WTC11 (cell line): ENCODE measurements at regions not wholly inside any gene's neighbourhood (a gene's known extent, or its start where the extent isn't known, plus 50 kb on each side); places are given as distances from the start of the nearest gene placed in this dataset.

Source experiments
- ATAC-seq: fragments of 200-7000 bp; cut with Tn5 transposase; 2 replicates; pipeline ENCODE4 v1.10.0; 2021; ENCODE audit warnings: mild to moderate bottlenecking, moderate library complexity
- CTCF ChIA-PET: fragments of 300-600 bp; sonication (Branson Sonifier 250); formaldehyde crosslinking; loops from one replicate; lab custom pipeline; 2021; ENCODE audit warnings: antibody characterized with exemption; lab: Charles Lee
- POLR2A ChIA-PET: fragments of 350-600 bp; sonication (Branson Sonifier 250); formaldehyde crosslinking; loops from one replicate; lab custom pipeline; 2021; ENCODE audit warnings: antibody characterized with exemption; lab: Charles Lee
- DNase-seq: peaks from one replicate; pipeline ENCODE4 v3.0.0; 2021; ENCODE audit warnings: low spot score
- H3K27ac Mint-ChIP-seq: 2 replicates; pipeline ENCODE4 v1.8.0; 2021; ENCODE audit warnings: mixed read lengths
- H3K27me3 Mint-ChIP-seq: 2 replicates; pipeline ENCODE4 v1.8.0; 2021; ENCODE audit warnings: low read depth, mild to moderate bottlenecking, moderate library complexity, mixed read lengths
- H3K36me3 Mint-ChIP-seq: 2 replicates; pipeline ENCODE4 v1.8.0; 2021; ENCODE audit warnings: mixed read lengths
- H3K4me1 Mint-ChIP-seq: 2 replicates; pipeline ENCODE4 v1.8.0; 2022; ENCODE audit warnings: mixed read lengths
- H3K4me3 Mint-ChIP-seq: 2 replicates; pipeline ENCODE4 v1.8.0; 2021; ENCODE audit warnings: mild to moderate bottlenecking, moderate library complexity, mixed read lengths
- H3K9me3 Mint-ChIP-seq: 2 replicates; pipeline ENCODE4 v1.8.0; 2021; ENCODE audit warnings: mixed read lengths
- CREB1 ChIP-seq: sonication (generic); formaldehyde crosslinking; IDR thresholded peaks from 2 replicates; pipeline ENCODE4 v1.8.0; 2023; ENCODE audit warnings: mild to moderate bottlenecking, missing genetic modification reagents
- ESRRA ChIP-seq: sonication (generic); formaldehyde crosslinking; IDR thresholded peaks from 2 replicates; pipeline ENCODE4 v1.8.1; 2022; ENCODE audit warnings: mild to moderate bottlenecking, missing genetic modification reagents, borderline replicate concordance
- HMGA2 ChIP-seq: fragments of 250-450 bp; sonication (Bioruptor Pico); IDR thresholded peaks from 2 replicates; pipeline ENCODE4 v1.4.0; 2021; ENCODE audit warnings: mild to moderate bottlenecking, moderate library complexity
- NFE2L1 ChIP-seq: sonication (generic); formaldehyde crosslinking; IDR thresholded peaks from 2 replicates; pipeline ENCODE4 v1.8.1; 2023; ENCODE audit warnings: missing genetic modification reagents
- OVOL2 ChIP-seq: fragments of 250-450 bp; sonication (Bioruptor Pico); IDR thresholded peaks from 2 replicates; pipeline ENCODE4 v1.9.0; 2021; ENCODE audit warnings: mild to moderate bottlenecking, borderline replicate concordance
- RORB ChIP-seq: fragments of 250-450 bp; sonication (Bioruptor Pico); IDR thresholded peaks from 2 replicates; pipeline ENCODE4 v1.9.0; 2021; ENCODE audit warnings: mild to moderate bottlenecking
- SMAD4 ChIP-seq: sonication (generic); formaldehyde crosslinking; IDR thresholded peaks from 2 replicates; pipeline ENCODE4 v1.8.0; 2022; ENCODE audit warnings: mild to moderate bottlenecking, missing genetic modification reagents
- TF ChIP-seq, protein P1 (sequence below): fragments of 250-450 bp; sonication (Bioruptor Pico); conservative IDR thresholded peaks from 2 replicates; pipeline ENCODE4 v1.9.0; 2021; ENCODE audit warnings: mild to moderate bottlenecking
- TF ChIP-seq, protein P2 (sequence below): sonication (generic); formaldehyde crosslinking; IDR thresholded peaks from 2 replicates; pipeline ENCODE4 v1.8.1; 2022; ENCODE audit warnings: mild to moderate bottlenecking, missing genetic modification reagents, moderate library complexity, borderline replicate concordance
- TF ChIP-seq, protein P3 (sequence below): sonication (generic); formaldehyde crosslinking; conservative IDR thresholded peaks from 2 replicates; pipeline ENCODE4 v1.8.1; 2023; ENCODE audit warnings: mild to moderate bottlenecking, low read depth, missing genetic modification reagents, moderate library complexity
- TF ChIP-seq, protein P4 (sequence below): sonication (generic); formaldehyde crosslinking; conservative IDR thresholded peaks from 2 replicates; pipeline ENCODE4 v1.8.1; 2022; ENCODE audit warnings: mild to moderate bottlenecking, missing genetic modification reagents
- TF ChIP-seq, protein P5 (sequence below): fragments of 250-450 bp; sonication (Bioruptor Pico); IDR thresholded peaks from 2 replicates; pipeline ENCODE4 v1.9.0; 2021; ENCODE audit warnings: mild to moderate bottlenecking, borderline replicate concordance
- TF ChIP-seq, protein P6 (sequence below): sonication (generic); formaldehyde crosslinking; IDR thresholded peaks from 2 replicates; pipeline ENCODE4 v1.8.1; 2023; ENCODE audit warnings: mild to moderate bottlenecking, missing genetic modification reagents, borderline replicate concordance
- TF ChIP-seq, protein P7 (sequence below): sonication (generic); formaldehyde crosslinking; IDR thresholded peaks from 2 replicates; pipeline ENCODE4 v1.8.1; 2023; ENCODE audit warnings: mild to moderate bottlenecking, moderate library complexity, missing genetic modification reagents

DNA sequence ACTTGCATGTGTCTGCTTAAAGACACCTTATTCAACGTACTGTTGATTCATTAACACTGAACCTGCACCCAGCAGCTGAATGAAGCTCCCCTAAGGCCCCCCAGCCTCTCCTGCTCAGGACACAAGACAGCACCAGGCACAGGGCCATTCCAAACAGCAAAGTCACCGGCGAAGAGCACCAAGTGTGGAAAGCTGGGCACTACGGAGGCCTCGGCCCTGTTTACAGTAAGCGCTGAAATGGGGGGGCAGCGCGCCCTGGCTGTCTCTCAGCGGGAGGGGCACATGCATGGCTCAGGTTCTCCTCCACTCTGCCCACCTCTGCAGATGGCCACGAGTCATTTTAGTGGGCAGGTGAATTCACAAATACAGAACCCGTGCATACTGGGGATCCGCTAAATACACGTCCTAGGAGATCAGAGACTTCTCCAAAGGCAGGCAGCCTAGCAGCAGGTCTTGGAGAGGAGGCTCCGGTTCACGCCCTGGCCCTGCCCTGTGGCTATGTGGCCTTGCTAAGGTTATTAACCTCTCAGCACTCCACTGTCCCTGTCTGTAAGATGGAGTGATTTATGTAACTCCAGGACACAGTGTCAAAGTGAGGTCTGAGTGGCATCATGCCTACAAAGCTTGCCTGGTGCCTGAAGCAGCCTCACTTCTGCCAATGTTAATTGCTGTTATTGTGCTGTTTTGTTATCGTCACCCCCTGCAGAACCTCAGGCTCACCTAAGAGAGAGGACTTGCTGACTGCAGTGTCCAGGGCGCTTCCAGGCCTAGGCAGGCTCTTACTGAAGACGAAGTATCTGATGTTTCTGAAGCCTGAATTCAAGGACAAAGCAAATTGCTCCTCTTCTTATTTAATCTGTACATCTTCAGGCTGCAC lies 207.4 kb upstream of the SOX1 start (continued):
- no peak for TF ChIP-seq RORB (CRISPR knock-in tag)

DNA sequence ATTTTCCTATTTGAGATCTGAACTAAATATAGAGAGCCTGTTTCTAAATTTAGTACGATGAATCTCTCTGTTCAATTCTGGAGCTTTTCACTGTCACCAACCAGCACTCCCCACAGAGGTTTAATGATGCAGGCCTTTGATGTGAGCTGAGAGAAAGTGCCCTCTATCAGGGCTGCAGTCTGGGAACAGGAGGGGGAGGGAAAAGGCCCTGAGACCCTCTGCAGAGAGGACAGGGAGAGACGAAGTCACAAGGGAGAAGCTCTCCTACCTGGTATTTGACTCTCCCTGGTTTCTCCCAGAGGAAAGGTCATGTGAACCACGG lies 206.8 kb upstream of the SOX1 start:
- Mint-ChIP-seq H3K36me3 (peaks cover 7% of the 10 kb centered on the region; the same call in 1 of the 2 replicates), H3K4me3 (no peak overlapping the region), H3K27me3 (peaks cover 7% of the 10 kb centered on the region), H3K9me3 (peaks cover 11% of the 10 kb centered on the region), H3K4me1 (peaks cover 33% of the 10 kb centered on the region), H3K27ac (no peak overlapping the region)
- ChIA-PET CTCF (interaction anchor here (1.0 kb wide), 1 partner anchor 14 kb away, joined by 3 read pairs; no protein-coding TSS in a partner anchor), POLR2A (no interaction called here)
- ATAC-seq (no peak), DNase-seq (no peak)
- TF ChIP-seq, protein P1, sequence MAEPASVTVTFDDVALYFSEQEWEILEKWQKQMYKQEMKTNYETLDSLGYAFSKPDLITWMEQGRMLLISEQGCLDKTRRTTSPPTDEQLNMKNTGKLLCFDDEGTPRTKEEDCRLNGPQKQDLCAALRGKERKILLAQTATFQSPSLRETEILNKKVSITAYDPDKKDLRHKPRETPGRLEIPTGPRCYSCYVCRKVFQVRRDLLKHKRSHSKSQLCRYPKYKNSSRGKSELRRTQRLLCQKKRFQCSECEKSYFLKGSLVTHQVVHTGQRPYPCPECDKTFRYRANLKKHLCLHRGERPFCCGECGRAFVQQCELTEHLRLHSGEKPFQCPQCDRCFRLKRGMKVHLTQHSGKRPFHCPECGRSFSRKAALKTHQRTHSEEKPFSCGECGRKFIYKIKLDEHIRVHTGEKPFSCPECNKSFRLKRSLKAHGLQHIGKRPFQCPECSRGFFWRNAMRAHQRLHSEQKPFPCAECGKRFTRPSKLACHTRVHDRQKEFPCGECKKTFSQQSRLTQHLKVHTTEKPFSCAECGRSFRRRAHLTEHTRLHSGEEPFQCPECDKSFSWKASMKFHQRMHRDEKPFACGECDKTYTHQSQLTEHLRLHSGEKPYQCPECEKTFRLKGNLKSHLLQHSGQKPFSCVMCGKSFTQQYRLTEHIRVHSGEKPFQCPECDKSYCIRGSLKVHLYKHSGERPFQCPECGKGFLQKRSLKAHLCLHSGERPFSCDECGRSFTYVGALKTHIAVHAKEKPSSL (CRISPR knock-in tag): no peak
- TF ChIP-seq, protein P2, sequence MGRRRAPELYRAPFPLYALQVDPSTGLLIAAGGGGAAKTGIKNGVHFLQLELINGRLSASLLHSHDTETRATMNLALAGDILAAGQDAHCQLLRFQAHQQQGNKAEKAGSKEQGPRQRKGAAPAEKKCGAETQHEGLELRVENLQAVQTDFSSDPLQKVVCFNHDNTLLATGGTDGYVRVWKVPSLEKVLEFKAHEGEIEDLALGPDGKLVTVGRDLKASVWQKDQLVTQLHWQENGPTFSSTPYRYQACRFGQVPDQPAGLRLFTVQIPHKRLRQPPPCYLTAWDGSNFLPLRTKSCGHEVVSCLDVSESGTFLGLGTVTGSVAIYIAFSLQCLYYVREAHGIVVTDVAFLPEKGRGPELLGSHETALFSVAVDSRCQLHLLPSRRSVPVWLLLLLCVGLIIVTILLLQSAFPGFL (CRISPR knock-in tag): no peak
- TF ChIP-seq OVOL2 (CRISPR knock-in tag): no peak
- TF ChIP-seq ESRRA (CRISPR knock-in tag): no peak
- TF ChIP-seq SMAD4 (CRISPR knock-in tag): no peak

DNA sequence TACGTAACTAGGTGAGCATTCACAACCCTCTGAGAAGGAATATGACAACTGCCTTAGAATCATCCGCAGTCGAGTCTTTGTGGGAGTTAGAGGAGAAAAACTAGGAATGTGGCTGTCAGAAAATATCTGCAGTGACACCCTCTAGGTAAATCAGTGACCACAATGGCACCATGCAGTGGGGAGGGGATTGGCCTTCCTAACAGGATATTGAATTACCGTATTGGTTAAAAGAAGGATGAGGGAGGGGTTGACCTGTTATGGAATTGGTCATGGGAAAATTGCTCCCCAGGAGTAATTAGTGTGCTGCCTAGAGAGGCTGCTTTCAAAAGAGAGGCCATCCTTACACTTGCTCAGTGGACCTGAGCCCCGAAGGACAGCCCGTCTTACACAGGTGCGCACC lies 205.6 kb upstream of the SOX1 start:
- peaks cover 37% of the 10 kb centered on the region for H3K4me1 Mint-ChIP-seq
- TF ChIP-seq, protein P3, sequence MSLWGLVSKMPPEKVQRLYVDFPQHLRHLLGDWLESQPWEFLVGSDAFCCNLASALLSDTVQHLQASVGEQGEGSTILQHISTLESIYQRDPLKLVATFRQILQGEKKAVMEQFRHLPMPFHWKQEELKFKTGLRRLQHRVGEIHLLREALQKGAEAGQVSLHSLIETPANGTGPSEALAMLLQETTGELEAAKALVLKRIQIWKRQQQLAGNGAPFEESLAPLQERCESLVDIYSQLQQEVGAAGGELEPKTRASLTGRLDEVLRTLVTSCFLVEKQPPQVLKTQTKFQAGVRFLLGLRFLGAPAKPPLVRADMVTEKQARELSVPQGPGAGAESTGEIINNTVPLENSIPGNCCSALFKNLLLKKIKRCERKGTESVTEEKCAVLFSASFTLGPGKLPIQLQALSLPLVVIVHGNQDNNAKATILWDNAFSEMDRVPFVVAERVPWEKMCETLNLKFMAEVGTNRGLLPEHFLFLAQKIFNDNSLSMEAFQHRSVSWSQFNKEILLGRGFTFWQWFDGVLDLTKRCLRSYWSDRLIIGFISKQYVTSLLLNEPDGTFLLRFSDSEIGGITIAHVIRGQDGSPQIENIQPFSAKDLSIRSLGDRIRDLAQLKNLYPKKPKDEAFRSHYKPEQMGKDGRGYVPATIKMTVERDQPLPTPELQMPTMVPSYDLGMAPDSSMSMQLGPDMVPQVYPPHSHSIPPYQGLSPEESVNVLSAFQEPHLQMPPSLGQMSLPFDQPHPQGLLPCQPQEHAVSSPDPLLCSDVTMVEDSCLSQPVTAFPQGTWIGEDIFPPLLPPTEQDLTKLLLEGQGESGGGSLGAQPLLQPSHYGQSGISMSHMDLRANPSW: no peak
- TF ChIP-seq, protein P4, sequence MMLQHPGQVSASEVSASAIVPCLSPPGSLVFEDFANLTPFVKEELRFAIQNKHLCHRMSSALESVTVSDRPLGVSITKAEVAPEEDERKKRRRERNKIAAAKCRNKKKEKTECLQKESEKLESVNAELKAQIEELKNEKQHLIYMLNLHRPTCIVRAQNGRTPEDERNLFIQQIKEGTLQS (CRISPR knock-in tag): no peak
- TF ChIP-seq, protein P5, sequence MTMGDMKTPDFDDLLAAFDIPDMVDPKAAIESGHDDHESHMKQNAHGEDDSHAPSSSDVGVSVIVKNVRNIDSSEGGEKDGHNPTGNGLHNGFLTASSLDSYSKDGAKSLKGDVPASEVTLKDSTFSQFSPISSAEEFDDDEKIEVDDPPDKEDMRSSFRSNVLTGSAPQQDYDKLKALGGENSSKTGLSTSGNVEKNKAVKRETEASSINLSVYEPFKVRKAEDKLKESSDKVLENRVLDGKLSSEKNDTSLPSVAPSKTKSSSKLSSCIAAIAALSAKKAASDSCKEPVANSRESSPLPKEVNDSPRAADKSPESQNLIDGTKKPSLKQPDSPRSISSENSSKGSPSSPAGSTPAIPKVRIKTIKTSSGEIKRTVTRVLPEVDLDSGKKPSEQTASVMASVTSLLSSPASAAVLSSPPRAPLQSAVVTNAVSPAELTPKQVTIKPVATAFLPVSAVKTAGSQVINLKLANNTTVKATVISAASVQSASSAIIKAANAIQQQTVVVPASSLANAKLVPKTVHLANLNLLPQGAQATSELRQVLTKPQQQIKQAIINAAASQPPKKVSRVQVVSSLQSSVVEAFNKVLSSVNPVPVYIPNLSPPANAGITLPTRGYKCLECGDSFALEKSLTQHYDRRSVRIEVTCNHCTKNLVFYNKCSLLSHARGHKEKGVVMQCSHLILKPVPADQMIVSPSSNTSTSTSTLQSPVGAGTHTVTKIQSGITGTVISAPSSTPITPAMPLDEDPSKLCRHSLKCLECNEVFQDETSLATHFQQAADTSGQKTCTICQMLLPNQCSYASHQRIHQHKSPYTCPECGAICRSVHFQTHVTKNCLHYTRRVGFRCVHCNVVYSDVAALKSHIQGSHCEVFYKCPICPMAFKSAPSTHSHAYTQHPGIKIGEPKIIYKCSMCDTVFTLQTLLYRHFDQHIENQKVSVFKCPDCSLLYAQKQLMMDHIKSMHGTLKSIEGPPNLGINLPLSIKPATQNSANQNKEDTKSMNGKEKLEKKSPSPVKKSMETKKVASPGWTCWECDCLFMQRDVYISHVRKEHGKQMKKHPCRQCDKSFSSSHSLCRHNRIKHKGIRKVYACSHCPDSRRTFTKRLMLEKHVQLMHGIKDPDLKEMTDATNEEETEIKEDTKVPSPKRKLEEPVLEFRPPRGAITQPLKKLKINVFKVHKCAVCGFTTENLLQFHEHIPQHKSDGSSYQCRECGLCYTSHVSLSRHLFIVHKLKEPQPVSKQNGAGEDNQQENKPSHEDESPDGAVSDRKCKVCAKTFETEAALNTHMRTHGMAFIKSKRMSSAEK (CRISPR knock-in tag): no peak
- TF ChIP-seq, protein P6, sequence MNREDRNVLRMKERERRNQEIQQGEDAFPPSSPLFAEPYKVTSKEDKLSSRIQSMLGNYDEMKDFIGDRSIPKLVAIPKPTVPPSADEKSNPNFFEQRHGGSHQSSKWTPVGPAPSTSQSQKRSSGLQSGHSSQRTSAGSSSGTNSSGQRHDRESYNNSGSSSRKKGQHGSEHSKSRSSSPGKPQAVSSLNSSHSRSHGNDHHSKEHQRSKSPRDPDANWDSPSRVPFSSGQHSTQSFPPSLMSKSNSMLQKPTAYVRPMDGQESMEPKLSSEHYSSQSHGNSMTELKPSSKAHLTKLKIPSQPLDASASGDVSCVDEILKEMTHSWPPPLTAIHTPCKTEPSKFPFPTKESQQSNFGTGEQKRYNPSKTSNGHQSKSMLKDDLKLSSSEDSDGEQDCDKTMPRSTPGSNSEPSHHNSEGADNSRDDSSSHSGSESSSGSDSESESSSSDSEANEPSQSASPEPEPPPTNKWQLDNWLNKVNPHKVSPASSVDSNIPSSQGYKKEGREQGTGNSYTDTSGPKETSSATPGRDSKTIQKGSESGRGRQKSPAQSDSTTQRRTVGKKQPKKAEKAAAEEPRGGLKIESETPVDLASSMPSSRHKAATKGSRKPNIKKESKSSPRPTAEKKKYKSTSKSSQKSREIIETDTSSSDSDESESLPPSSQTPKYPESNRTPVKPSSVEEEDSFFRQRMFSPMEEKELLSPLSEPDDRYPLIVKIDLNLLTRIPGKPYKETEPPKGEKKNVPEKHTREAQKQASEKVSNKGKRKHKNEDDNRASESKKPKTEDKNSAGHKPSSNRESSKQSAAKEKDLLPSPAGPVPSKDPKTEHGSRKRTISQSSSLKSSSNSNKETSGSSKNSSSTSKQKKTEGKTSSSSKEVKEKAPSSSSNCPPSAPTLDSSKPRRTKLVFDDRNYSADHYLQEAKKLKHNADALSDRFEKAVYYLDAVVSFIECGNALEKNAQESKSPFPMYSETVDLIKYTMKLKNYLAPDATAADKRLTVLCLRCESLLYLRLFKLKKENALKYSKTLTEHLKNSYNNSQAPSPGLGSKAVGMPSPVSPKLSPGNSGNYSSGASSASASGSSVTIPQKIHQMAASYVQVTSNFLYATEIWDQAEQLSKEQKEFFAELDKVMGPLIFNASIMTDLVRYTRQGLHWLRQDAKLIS (CRISPR knock-in tag): no peak
- TF ChIP-seq HMGA2 (CRISPR knock-in tag): no peak
- no peak for TF ChIP-seq SMAD4 (CRISPR knock-in tag)
- TF ChIP-seq, protein P7, sequence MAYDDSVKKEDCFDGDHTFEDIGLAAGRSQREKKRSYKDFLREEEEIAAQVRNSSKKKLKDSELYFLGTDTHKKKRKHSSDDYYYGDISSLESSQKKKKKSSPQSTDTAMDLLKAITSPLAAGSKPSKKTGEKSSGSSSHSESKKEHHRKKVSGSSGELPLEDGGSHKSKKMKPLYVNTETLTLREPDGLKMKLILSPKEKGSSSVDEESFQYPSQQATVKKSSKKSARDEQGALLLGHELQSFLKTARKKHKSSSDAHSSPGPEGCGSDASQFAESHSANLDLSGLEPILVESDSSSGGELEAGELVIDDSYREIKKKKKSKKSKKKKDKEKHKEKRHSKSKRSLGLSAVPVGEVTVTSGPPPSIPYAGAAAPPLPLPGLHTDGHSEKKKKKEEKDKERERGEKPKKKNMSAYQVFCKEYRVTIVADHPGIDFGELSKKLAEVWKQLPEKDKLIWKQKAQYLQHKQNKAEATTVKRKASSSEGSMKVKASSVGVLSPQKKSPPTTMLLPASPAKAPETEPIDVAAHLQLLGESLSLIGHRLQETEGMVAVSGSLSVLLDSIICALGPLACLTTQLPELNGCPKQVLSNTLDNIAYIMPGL (CRISPR knock-in tag): no peak
- TF ChIP-seq CREB1 (CRISPR knock-in tag): no peak
- TF ChIP-seq NFE2L1 (CRISPR knock-in tag): no peak
- H3K4me3 Mint-ChIP-seq: no peak overlapping the region
- CTCF ChIA-PET: no interaction called here
- POLR2A ChIA-PET: no interaction called here
- H3K9me3 Mint-ChIP-seq: peaks cover 11% of the 10 kb centered on the region
- H3K36me3 Mint-ChIP-seq: peaks cover 7% of the 10 kb centered on the region; the same call in 1 of the 2 replicates
- H3K27me3 Mint-ChIP-seq: peaks cover 7% of the 10 kb centered on the region
- DNase-seq (no peak), ATAC-seq (no peak)
- H3K27ac Mint-ChIP-seq: no peak overlapping the region
